ENCODE measurements at regions not wholly inside any gene's neighbourhood (a gene's known extent, or its start where the extent isn't known, plus 50 kb on each side); places are given as distances from the start of the nearest gene placed in this dataset.

DNA sequence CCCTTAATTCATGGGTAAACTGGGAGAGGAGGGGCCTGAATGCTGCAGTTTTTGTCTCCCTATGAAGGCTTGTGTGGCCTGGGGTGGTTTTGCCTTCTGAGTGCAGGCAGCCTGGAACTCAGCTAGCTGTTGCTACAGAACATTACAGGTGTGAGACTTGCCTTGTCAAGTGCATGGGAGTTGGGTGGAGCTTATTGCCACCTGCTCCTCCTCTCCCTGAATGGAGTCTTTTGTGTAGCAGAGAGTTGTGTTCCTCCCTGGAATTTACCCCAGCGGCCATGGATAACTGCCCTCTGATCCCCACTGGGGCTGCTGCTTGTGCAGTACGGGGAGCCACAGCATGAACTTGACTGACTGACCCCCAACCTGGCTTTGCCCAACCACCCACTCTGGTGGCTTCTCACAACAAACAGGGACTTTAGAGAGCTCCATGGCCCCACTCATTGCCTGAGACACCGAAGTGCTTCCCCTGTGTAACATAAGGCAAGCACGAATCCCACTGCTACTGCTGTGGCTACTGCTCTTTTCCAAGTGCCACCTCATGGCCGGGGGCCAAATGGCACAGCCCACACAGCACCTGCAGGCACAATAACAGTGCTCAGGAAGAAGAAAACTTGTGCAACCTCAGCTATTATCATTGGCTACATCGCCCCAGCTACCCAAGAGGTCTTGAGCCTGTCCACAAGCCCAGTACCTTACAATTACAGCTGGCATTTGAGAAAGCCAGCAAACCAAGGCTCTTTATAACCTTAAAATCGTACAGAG, 942.9 kb downstream of the CDH18 start:
- H3K27me3 ChIP-seq: no peaks in the 10 kb centered on the region
- WGBS, 2 donors: 70 to 81% methylated on average over 3 to 7 of the region's 7 CpGs
- TF ChIP-seq, protein P1, sequence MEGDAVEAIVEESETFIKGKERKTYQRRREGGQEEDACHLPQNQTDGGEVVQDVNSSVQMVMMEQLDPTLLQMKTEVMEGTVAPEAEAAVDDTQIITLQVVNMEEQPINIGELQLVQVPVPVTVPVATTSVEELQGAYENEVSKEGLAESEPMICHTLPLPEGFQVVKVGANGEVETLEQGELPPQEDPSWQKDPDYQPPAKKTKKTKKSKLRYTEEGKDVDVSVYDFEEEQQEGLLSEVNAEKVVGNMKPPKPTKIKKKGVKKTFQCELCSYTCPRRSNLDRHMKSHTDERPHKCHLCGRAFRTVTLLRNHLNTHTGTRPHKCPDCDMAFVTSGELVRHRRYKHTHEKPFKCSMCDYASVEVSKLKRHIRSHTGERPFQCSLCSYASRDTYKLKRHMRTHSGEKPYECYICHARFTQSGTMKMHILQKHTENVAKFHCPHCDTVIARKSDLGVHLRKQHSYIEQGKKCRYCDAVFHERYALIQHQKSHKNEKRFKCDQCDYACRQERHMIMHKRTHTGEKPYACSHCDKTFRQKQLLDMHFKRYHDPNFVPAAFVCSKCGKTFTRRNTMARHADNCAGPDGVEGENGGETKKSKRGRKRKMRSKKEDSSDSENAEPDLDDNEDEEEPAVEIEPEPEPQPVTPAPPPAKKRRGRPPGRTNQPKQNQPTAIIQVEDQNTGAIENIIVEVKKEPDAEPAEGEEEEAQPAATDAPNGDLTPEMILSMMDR (IDR thresholded peaks at IDR 0.05): no peak
- no peak for TF ChIP-seq POLR2A (IDR thresholded peaks at IDR 0.05)

DNA sequence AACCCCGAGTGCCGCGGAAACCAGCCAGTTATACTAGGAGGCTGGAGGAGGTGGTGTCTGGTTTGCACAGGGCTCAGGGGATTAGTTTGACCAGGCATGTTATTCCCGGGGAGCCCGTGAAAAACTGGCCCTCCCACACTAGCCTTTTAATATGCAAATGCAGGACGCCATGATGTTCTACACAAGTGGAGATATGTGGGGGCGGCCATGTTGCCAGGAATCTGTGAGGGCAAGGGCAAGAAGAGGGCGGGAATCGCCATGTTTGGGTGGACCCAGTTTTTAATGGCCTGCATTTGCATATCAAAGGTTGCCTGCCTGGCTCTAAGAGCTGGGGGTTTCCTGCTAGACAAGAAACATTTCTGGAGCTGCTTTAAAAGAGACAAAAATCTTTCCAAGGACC, 940.7 kb downstream of the CDH18 start:
- intact Hi-C loops (cut with DNase I; ENCODE audit: low total_unique reads): no loop called here
- Histone ChIP-seq H3K4me3 (no peak overlapping the region), H3K27ac (no peak overlapping the region), H3K4me1 (no peaks in the 10 kb centered on the region), H3K27me3 (no peaks in the 10 kb centered on the region), H3K36me3 (ENCODE audit: low read depth, missing control alignments) (no peaks in the 10 kb centered on the region), H3K9me3 (no peaks in the 10 kb centered on the region)
- peak; percentile 32 for DNase-seq
- TF ChIP-seq, protein P1 (IDR thresholded peaks at IDR 0.05): no peak
- no peak for TF ChIP-seq POLR2A (IDR thresholded peaks at IDR 0.05)
- 68 to 69% methylated on average over 8 to 9 of the region's 9 CpGs for WGBS, 2 donors

More for the DNA sequence above, 942.9 kb downstream of the CDH18 start:
- Histone ChIP-seq H3K4me1 (no peaks in the 10 kb centered on the region), H3K36me3 (ENCODE audit: low read depth, missing control alignments) (no peaks in the 10 kb centered on the region), H3K9me3 (no peaks in the 10 kb centered on the region), H3K27ac (no peak overlapping the region), H3K4me3 (no peak overlapping the region)
- intact Hi-C loops (cut with DNase I; ENCODE audit: low total_unique reads): no loop called here
- no peak for DNase-seq

DNA sequence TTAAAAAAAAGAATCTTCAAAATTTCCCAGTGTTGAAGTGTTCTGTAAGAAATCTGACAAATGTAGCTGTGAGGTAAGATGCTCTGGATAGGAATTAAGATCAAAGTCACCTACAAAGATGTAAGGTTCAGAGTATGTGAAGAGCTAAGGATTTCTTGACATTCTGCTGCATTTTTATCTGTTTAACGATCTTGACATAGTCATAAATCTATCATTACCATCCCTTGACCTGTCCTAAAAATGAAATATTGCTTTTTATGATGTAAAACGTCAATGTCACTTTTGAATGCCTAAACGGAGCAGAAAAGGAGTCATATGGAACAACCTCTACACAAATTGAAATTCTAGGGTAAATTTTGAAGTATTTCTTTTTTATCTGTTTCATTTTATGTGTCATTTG, 939.3 kb downstream of the CDH18 start:
- intact Hi-C loops (cut with DNase I; ENCODE audit: low total_unique reads): no loop called here
- Histone ChIP-seq H3K36me3 (ENCODE audit: low read depth, missing control alignments) (no peaks in the 10 kb centered on the region), H3K4me1 (no peaks in the 10 kb centered on the region), H3K27ac (no peak overlapping the region), H3K27me3 (no peaks in the 10 kb centered on the region), H3K4me3 (no peak overlapping the region), H3K9me3 (no peaks in the 10 kb centered on the region)
- TF ChIP-seq, protein P1 (IDR thresholded peaks at IDR 0.05): no peak
- TF ChIP-seq POLR2A (IDR thresholded peaks at IDR 0.05): no peak
- WGBS, 2 donors: 64 to 66% methylated on average over 3 of the region's 3 CpGs
- DNase-seq: no peak

DNA sequence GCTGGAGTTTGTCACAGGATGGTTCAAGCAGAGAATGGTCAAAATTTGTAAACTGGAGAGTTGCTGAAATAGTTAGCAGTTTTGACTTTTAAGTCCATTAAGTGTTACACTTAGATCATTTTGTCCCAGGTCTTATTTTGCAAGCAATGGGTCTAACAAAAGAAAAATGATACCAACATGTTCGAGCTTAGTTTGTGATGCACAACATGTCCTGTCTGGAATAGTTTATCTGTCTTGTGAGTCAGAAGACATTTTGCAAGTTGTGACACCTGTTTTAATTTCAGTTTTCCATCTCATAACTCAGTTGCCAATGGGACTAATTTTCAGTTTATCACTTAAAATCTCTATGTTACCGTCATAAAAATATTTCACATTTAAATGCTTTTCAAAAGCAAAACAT, 929.8 kb downstream of the CDH18 start:
- DNase-seq: no peak
- WGBS, 2 donors: 83 to 87% methylated on average over 2 of the region's 2 CpGs
- H3K27me3 ChIP-seq: no peaks in the 10 kb centered on the region
- intact Hi-C loops (cut with DNase I; ENCODE audit: low total_unique reads): no loop called here
- H3K36me3 ChIP-seq (ENCODE audit: low read depth, missing control alignments): no peaks in the 10 kb centered on the region
- H3K9me3 ChIP-seq: no peaks in the 10 kb centered on the region
- H3K4me3 ChIP-seq: no peak overlapping the region
- no peak overlapping the region for H3K27ac ChIP-seq
- H3K4me1 ChIP-seq: no peaks in the 10 kb centered on the region
- TF ChIP-seq, protein P1 (IDR thresholded peaks at IDR 0.05): no peak
- TF ChIP-seq POLR2A (IDR thresholded peaks at IDR 0.05): no peak

DNA sequence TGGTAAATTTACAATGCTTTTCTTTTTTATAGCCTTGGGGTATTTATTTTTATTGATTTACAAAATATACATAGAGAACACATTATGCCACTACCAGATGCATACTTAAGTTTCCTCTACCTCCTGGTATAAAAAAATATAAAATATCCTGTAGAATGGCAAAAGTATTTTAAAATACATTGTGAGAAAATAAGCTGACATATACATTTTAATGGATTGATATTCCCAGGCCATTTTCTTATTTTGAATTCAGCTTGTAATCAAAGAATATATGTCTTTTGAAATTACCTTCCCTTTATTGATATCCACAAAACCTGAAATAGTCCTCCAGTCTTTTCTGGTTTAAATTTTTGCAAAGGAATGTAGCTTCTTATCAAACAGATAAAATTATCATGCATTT, 923.9 kb downstream of the CDH18 start:
- intact Hi-C loops (cut with DNase I; ENCODE audit: low total_unique reads): no loop called here
- TF ChIP-seq, protein P1 (IDR thresholded peaks at IDR 0.05): no peak
- no peak for DNase-seq
- no peaks in the 10 kb centered on the region for H3K36me3 ChIP-seq (ENCODE audit: low read depth, missing control alignments)
- H3K4me3 ChIP-seq: no peak overlapping the region
- no peaks in the 10 kb centered on the region for H3K27me3 ChIP-seq
- no peak overlapping the region for H3K27ac ChIP-seq
- no peaks in the 10 kb centered on the region for H3K9me3 ChIP-seq
- no peaks in the 10 kb centered on the region for H3K4me1 ChIP-seq
